K562 (cell line): ENCODE measurements at regions not wholly inside any gene's neighbourhood (a gene's known extent, or its start where the extent isn't known, plus 50 kb on each side); places are given as distances from the start of the nearest gene placed in this dataset.

Experiments used
- CTCF ChIP-seq, 3 experiments: IDR thresholded peaks in 2 of 3; conservative IDR thresholded peaks in 1 of 3; 2 replicates each; pipeline ENCODE4 v1.5.1; 2011 to 2012; ENCODE audit warnings: low read length in 3 of 3, mild to moderate bottlenecking in 3 of 3, control low read depth in 2 of 3, improper control_type of control experiment in 1 of 3, inconsistent platforms in 1 of 3, low read depth in 1 of 3, mixed read lengths in 1 of 3, moderate library complexity in 1 of 3; ENCODE audit not compliant: insufficient read depth in 2 of 3
- E4F1 ChIP-seq: fragments of 250-450 bp; sonication (Bioruptor Pico); IDR thresholded peaks from 2 replicates; pipeline ENCODE4 v1.5.0; 2021; ENCODE audit warnings: mild to moderate bottlenecking, borderline replicate concordance
- GABPA ChIP-seq: fragments of 200-800 bp; sonication (Bioruptor generic); conservative IDR thresholded peaks from 2 replicates; pipeline ENCODE4 v1.6.1; 2016; ENCODE audit warnings: low read depth, missing genetic modification characterization, missing compliant biosample characterization
- MECOM ChIP-seq: fragments of 250-450 bp; sonication (Bioruptor Pico); IDR thresholded peaks from 2 replicates; pipeline ENCODE4 v1.8.0; 2022; ENCODE audit warnings: inconsistent platforms
- MED1 ChIP-seq: sonication (generic); formaldehyde crosslinking; IDR thresholded peaks from 2 replicates; pipeline ENCODE4 v1.8.1; 2023; ENCODE audit warnings: missing genetic modification reagents, borderline replicate concordance
- NRF1 ChIP-seq, 2 experiments: fragments of 450-650 bp; IDR thresholded peaks in 1 of 2; conservative IDR thresholded peaks in 1 of 2; 2 replicates each; pipeline ENCODE4 v1.6.1; 2014; ENCODE audit warnings: mild to moderate bottlenecking in 2 of 2
- POLR2A ChIP-seq: fragments of 450-650 bp; conservative IDR thresholded peaks from 2 replicates; pipeline ENCODE4 v1.6.1; 2016
- PURB ChIP-seq: sonication (generic); formaldehyde crosslinking; IDR thresholded peaks from 2 replicates; pipeline ENCODE4 v1.9.0; 2021; ENCODE audit warnings: low read depth, mild to moderate bottlenecking, missing genetic modification reagents
- RAD21 ChIP-seq, 2 experiments: fragments of 250-450 bp in 1 of 2; fragments of 450-650 bp in 1 of 2; sonication (Bioruptor Pico) in 1 of 2; formaldehyde crosslinking in 1 of 2; IDR thresholded peaks in 1 of 2; conservative IDR thresholded peaks in 1 of 2; 2 replicates each; pipeline versions ENCODE4 v1.4.0 to v1.8.0; 2020 to 2022; ENCODE audit warnings: mild to moderate bottlenecking in 2 of 2, moderate library complexity in 1 of 2
- RNF2 ChIP-seq: sonication (generic); IDR thresholded peaks from 2 replicates; pipeline ENCODE4 v1.6.1; 2016
- USF2 ChIP-seq: sonication (generic); formaldehyde crosslinking; IDR thresholded peaks from 2 replicates; pipeline ENCODE4 v1.5.0; 2020; ENCODE audit warnings: missing genetic modification reagents

- no peak for TF ChIP-seq GABPA (tag)
- TF ChIP-seq MED1 (CRISPR knock-in tag), result no peak
- TF ChIP-seq E4F1, result no peak
- TF ChIP-seq USF2 (CRISPR knock-in tag), result no peak
- TF ChIP-seq CTCF (IDR thresholded peaks at IDR 0.05 in 2 of 3, conservative IDR thresholded peaks at IDR 0.05 in 1 of 3; ENCODE audit: insufficient read depth in 2 of 3, low read depth in 1 of 3, low read length in 3 of 3), result no peak
- TF ChIP-seq RAD21 (CRISPR knock-in tag; conservative IDR thresholded peaks at IDR 0.05 in 1 of 2, IDR thresholded peaks at IDR 0.05 in 1 of 2), result no peak
- TF ChIP-seq PURB (CRISPR knock-in tag), result no peak
- no peak for TF ChIP-seq MECOM (CRISPR knock-in tag)
- no peak for TF ChIP-seq RNF2
- TF ChIP-seq POLR2A, result no peak
- no peak for TF ChIP-seq NRF1 (conservative IDR thresholded peaks at IDR 0.05 in 1 of 2, IDR thresholded peaks at IDR 0.05 in 1 of 2)
Measured at GRCh38 chr10:8401531-8401930, 347.0 kb downstream of the GATA3 start.
